ENCODE measurements at regions not wholly inside any gene's neighbourhood (a gene's known extent, or its start where the extent isn't known, plus 50 kb on each side); places are given as distances from the start of the nearest gene placed in this dataset.

- no peak for TF ChIP-seq CTCF (conservative IDR thresholded peaks at IDR 0.05; ENCODE audit: low read depth in 2 of 2)
- no peak for TF ChIP-seq CREB1 (CRISPR knock-in tag; IDR thresholded peaks at IDR 0.05; ENCODE audit: low read depth)
- TF ChIP-seq POLR2AphosphoS5 (IDR thresholded peaks at IDR 0.05; ENCODE audit: low read depth): no peak
- no peak for TF ChIP-seq EZH2phosphoT487 (IDR thresholded peaks at IDR 0.05; ENCODE audit: unreplicated experiment)
- no peak for TF ChIP-seq EZH2 (IDR thresholded peaks at IDR 0.05; ENCODE audit: low read depth, unreplicated experiment)
- TF ChIP-seq ETS1 (IDR thresholded peaks at IDR 0.05): no peak
- no peak for TF ChIP-seq STAT1 (IDR thresholded peaks at IDR 0.05; ENCODE audit: unreplicated experiment)
Observed at GRCh38 chr7:45363669-45364068, 206.1 kb downstream of the RAMP3 start.

Data from GM23338 (cell line).